Endothelial cell of umbilical vein (primary cell): ENCODE measurements at regions not wholly inside any gene's neighbourhood (a gene's known extent, or its start where the extent isn't known, plus 50 kb on each side); places are given as distances from the start of the nearest gene placed in this dataset.

ENCODE experiments used
- BruUV-seq: library from RNA; stranded (reverse); fragments of 400-500 nt; replicated peaks from 2 replicates; lab custom pipeline; 2021; lab: Mats Ljungman, UMichigan
- CTCF ChIA-PET: fragments of 300-600, 350-600 bp; sonication (Branson Sonifier 250); formaldehyde crosslinking; loops from one replicate; lab custom pipeline; 2021; ENCODE audit warnings: antibody characterized with exemption, inconsistent platforms; lab: Charles Lee
- POLR2A ChIA-PET: fragments of 300-600, 350-600 bp; sonication (Branson Sonifier 250); formaldehyde crosslinking; loops from one replicate; lab custom pipeline; 2021; ENCODE audit warnings: antibody characterized with exemption, inconsistent platforms; lab: Charles Lee
- DNase-seq: peaks from one replicate; pipeline ENCODE4 v3.0.0-alpha.2; 2011; ENCODE audit warnings: low read depth, low spot score
- FAIRE-seq: peaks from 2 replicates; lab custom pipeline; 2011; peaks lifted over from hg19 to GRCh38; lab: Jason Lieb, UNC
- H2AFZ ChIP-seq: 2 replicates; pipeline ENCODE4 v1.6.0; 2012; ENCODE audit warnings: low read depth, low read length, control low read depth, inconsistent platforms
- H3K27ac ChIP-seq: 2 replicates; pipeline ENCODE4 v1.5.1; 2011; ENCODE audit warnings: low read depth, mild to moderate bottlenecking, control low read depth, low read length, moderate library complexity; ENCODE audit not compliant: insufficient read depth
- H3K27me3 ChIP-seq, 2 experiments: 2 replicates each; pipeline versions ENCODE4 v1.6.0 to v1.6.1; 2011; ENCODE audit warnings: low read length in 2 of 2, mixed read lengths in 1 of 2; ENCODE audit not compliant: control insufficient read depth in 2 of 2, insufficient read depth in 2 of 2
- H3K36me3 ChIP-seq, 2 experiments: 2 replicates in 1 of 2; 3 replicates in 1 of 2; pipeline ENCODE4 v1.5.1; 2011; ENCODE audit warnings: low read length in 2 of 2, mild to moderate bottlenecking in 1 of 2, moderate library complexity in 1 of 2; ENCODE audit not compliant: control insufficient read depth in 2 of 2, insufficient read depth in 2 of 2; ENCODE audit errors: extremely low read depth in 1 of 2
- H3K4me1 ChIP-seq: 3 replicates; pipeline ENCODE4 v1.5.1; 2011; ENCODE audit warnings: mild to moderate bottlenecking, low read length; ENCODE audit not compliant: control insufficient read depth, insufficient read depth; ENCODE audit errors: extremely low read depth
- H3K4me2 ChIP-seq: 2 replicates; pipeline ENCODE4 v1.6.1; 2011; ENCODE audit warnings: low read length, control low read depth, mixed read lengths; ENCODE audit not compliant: insufficient read depth
- H3K4me3 ChIP-seq, 3 experiments: fragments of 200-600 bp in 1 of 3; sonication (generic), shearing (Covaris generic) in 1 of 3; replicated peaks in 1 of 3; 2 replicates each; pipeline ENCODE4 v1.5.1; 2011 to 2016; ENCODE audit warnings: control low read depth in 3 of 3, low read length in 3 of 3, mild to moderate bottlenecking in 2 of 3, inconsistent platforms in 1 of 3, low read depth in 1 of 3, moderate library complexity in 1 of 3; ENCODE audit not compliant: insufficient read depth in 1 of 3
- H3K79me2 ChIP-seq: 2 replicates; pipeline ENCODE4 v1.6.0; 2012; ENCODE audit warnings: low read length, inconsistent platforms; ENCODE audit not compliant: control insufficient read depth, insufficient read depth
- H3K9ac ChIP-seq: replicated peaks from 2 replicates; pipeline ENCODE3; 2011; ENCODE audit warnings: low read length, control low read depth; ENCODE audit not compliant: insufficient read depth; ENCODE audit errors: extremely low read depth
- H3K9me1 ChIP-seq: replicated peaks from 3 replicates; pipeline ENCODE4 v1.6.0; 2011; ENCODE audit warnings: mild to moderate bottlenecking, low read length; ENCODE audit not compliant: control insufficient read depth, insufficient read depth; ENCODE audit errors: extremely low read depth
- H3K9me3 ChIP-seq: replicated peaks from 2 replicates; pipeline ENCODE4 v1.5.1; 2012; ENCODE audit warnings: low read length, inconsistent platforms; ENCODE audit not compliant: control insufficient read depth, insufficient read depth
- H4K20me1 ChIP-seq: replicated peaks from 2 replicates; pipeline ENCODE3; 2011; ENCODE audit warnings: mild to moderate bottlenecking, low read length; ENCODE audit not compliant: control insufficient read depth, insufficient read depth; ENCODE audit errors: extremely low read depth
- EZH2 ChIP-seq: IDR thresholded peaks from 2 replicates; pipeline ENCODE4 v1.6.1; 2012; ENCODE audit warnings: borderline replicate concordance, low read depth, mild to moderate bottlenecking, moderate library complexity, low read length, inconsistent platforms; ENCODE audit not compliant: severe bottlenecking
- FOS ChIP-seq: IDR thresholded peaks from 2 replicates; pipeline ENCODE4 v1.6.1; 2011; ENCODE audit warnings: mild to moderate bottlenecking, low read length, moderate library complexity, borderline replicate concordance; ENCODE audit not compliant: insufficient read depth
- GATA2 ChIP-seq: IDR thresholded peaks from 2 replicates; pipeline ENCODE4 v1.7.0; 2011; ENCODE audit warnings: low read depth, mild to moderate bottlenecking, moderate library complexity, mixed read lengths, low read length; ENCODE audit not compliant: insufficient read length, insufficient read depth
- MYC ChIP-seq: IDR thresholded peaks from one replicate; pipeline ENCODE4 v1.6.1; 2011; ENCODE audit warnings: mild to moderate bottlenecking, low read depth, low read length
- POLR2A ChIP-seq: IDR thresholded peaks from 2 replicates; pipeline ENCODE4 v1.6.1; 2012; ENCODE audit warnings: low read depth, mild to moderate bottlenecking, control low read depth, low read length
- dilution Hi-C: fragments of 300-500 bp; cut with MboI; formaldehyde crosslinking; loops from one replicate; pipeline ENCODE4 v1.15.0; 2019; ENCODE audit warnings: low sequenced_read_pairs; ENCODE audit not compliant: extremely low pct_ligation_motif_present
- intact Hi-C: fragments of 100-400 bp; cut with micrococcal nuclease; formaldehyde crosslinking; loops from one replicate; pipeline ENCODE4 v1.10.0; 2022

GRCh38 chrX:94389044-94389443 lies 715.0 kb downstream of the FAM133A start:
- no peak overlapping the region for H2AFZ ChIP-seq
- H3K4me1 ChIP-seq, result no peaks in the 10 kb centered on the region
- FAIRE-seq, result no peak
- H3K27me3 ChIP-seq, result no peaks in the 10 kb centered on the region
- H3K27ac ChIP-seq, result no peak overlapping the region
- no peaks in the 10 kb centered on the region for H3K79me2 ChIP-seq
- POLR2A ChIA-PET, result no interaction called here
- H4K20me1 ChIP-seq, result no peaks in the 10 kb centered on the region
- intact Hi-C loops, result no loop called here
- no peak for DNase-seq
- H3K9me3 ChIP-seq, result no peaks in the 10 kb centered on the region
- H3K9me1 ChIP-seq, result no peaks in the 10 kb centered on the region
- TF ChIP-seq FOS (no peak), MYC (no peak), GATA2 (no peak), EZH2 (no peak)
- CTCF ChIA-PET, result no interaction called here
- H3K4me2 ChIP-seq, result no peak overlapping the region
- H3K9ac ChIP-seq, result no peak overlapping the region
- BruUV-seq, result no TSS peak
- no peaks in the 10 kb centered on the region for H3K36me3 ChIP-seq
- dilution Hi-C loops, result no loop called here
- H3K4me3 ChIP-seq, result no peak overlapping the region

- no peak overlapping the region for H3K4me3 ChIP-seq
- BruUV-seq, result no TSS peak
- ChIA-PET CTCF (no interaction called here), POLR2A (no interaction called here)
- H3K4me2 ChIP-seq, result no peak overlapping the region
- intact Hi-C loops, result no loop called here
- H3K27me3 ChIP-seq, result no peaks in the 10 kb centered on the region
- H4K20me1 ChIP-seq, result no peaks in the 10 kb centered on the region
- no peaks in the 10 kb centered on the region for H3K79me2 ChIP-seq
- no peak for TF ChIP-seq POLR2A
- DNase-seq (no peak), FAIRE-seq (no peak)
- dilution Hi-C loops, result no loop called here
- no peak overlapping the region for H2AFZ ChIP-seq
- no peaks in the 10 kb centered on the region for H3K9me1 ChIP-seq
- no peaks in the 10 kb centered on the region for H3K9me3 ChIP-seq
- H3K36me3 ChIP-seq, result no peaks in the 10 kb centered on the region
- no peaks in the 10 kb centered on the region for H3K4me1 ChIP-seq
- H3K27ac ChIP-seq, result no peak overlapping the region
- H3K9ac ChIP-seq, result no peak overlapping the region
Measured at GRCh38 chrX:94400488-94400887, 726.5 kb downstream of the FAM133A start.
